Neuron (in vitro differentiated cells): ENCODE measurements at regions not wholly inside any gene's neighbourhood (a gene's known extent, or its start where the extent isn't known, plus 50 kb on each side); places are given as distances from the start of the nearest gene placed in this dataset.

Experiments used
- H2AFZ ChIP-seq: one replicate; pipeline ENCODE4 v1.6.1; 2013; ENCODE audit warnings: low read depth, mild to moderate bottlenecking, inconsistent platforms, low read length, moderate library complexity
- H3K27me3 ChIP-seq: one replicate; pipeline ENCODE4 v1.6.1; 2013; ENCODE audit warnings: low read length; ENCODE audit not compliant: insufficient read depth
- H3K36me3 ChIP-seq: one replicate; pipeline ENCODE4 v1.6.1; 2013; ENCODE audit warnings: low read length; ENCODE audit not compliant: insufficient read depth
- H3K4me1 ChIP-seq: one replicate; pipeline ENCODE4 v1.6.1; 2013; ENCODE audit warnings: low read length; ENCODE audit not compliant: insufficient read depth
- H3K4me3 ChIP-seq: 2 replicates; pipeline ENCODE4 v1.5.1; 2013; ENCODE audit warnings: mild to moderate bottlenecking, low read length, moderate library complexity
- H3K9me3 ChIP-seq: one replicate; pipeline ENCODE4 v1.6.1; 2013; ENCODE audit warnings: low read length

DNA sequence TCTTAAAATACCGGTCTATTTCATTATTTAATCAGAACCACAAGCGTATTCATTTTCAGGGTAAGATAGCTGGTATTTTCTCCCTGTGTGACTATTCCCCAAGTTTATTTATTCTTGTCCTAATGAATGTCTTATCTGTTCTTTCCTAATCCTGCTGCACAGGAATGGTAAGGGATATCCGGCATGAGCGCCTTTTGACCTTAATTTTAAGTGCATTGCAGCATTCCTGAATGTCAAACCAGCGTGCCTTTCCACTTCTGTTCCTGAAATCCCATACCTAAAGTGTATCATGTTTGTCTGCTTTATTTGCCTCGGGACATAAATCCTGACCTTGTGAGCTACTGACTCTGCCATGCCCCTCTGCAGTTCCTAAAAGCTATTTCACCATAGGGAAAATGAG lies 1713.2 kb upstream of the FLRT2 start:
- Histone ChIP-seq H3K36me3 (no peaks in the 10 kb centered on the region), H3K4me1 (no peaks in the 10 kb centered on the region), H2AFZ (no peak overlapping the region), H3K27me3 (no peaks in the 10 kb centered on the region), H3K4me3 (no peak overlapping the region), H3K9me3 (no peaks in the 10 kb centered on the region)

DNA sequence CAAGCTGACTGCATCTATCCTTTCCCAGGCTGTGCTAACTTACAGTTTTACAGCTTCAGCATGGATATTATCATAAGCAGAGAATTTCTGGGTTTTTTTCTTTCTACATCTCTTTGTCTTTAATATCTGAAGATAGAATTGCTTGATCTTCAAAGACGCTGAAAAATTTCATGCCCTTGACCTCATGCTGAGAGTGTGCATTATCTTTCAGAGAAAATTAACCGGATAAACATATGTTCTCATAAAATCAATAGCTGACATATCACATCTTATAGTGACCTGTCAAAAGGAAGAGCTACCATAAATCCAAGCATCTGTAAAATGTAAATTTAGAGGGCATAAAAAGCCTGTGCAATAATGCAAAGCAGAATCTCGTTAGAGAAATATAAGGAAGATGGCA lies 1704.1 kb upstream of the FLRT2 start:
- Histone ChIP-seq H3K9me3 (no peaks in the 10 kb centered on the region), H3K27me3 (no peaks in the 10 kb centered on the region), H3K4me1 (no peaks in the 10 kb centered on the region)

DNA sequence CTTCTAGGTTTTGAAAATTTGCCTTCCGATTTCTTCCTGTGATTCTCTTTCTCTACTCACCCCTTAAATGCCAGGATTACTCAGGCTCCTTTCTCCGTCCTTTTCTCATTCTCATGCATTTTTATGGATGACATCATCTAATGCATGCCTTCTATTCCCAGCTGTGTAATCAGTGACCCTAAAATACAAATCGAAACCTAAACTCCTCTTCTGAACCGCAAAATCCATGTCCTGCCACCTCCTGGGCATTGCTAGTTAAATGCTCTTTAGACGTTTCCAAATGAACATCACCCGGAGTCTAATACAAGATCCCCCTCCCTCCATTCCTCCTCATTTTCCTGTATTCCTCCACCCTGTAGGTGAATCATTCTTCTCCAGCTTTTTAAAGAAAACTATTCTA lies 1703.1 kb upstream of the FLRT2 start:
- no peaks in the 10 kb centered on the region for H3K36me3 ChIP-seq
- H3K4me3 ChIP-seq: no peak overlapping the region
- H2AFZ ChIP-seq: no peak overlapping the region
- no peaks in the 10 kb centered on the region for H3K9me3 ChIP-seq
- no peaks in the 10 kb centered on the region for H3K27me3 ChIP-seq
- no peaks in the 10 kb centered on the region for H3K4me1 ChIP-seq

More for the DNA sequence above, 1704.1 kb upstream of the FLRT2 start:
- Histone ChIP-seq H3K4me3 (no peak overlapping the region), H3K36me3 (no peaks in the 10 kb centered on the region), H2AFZ (no peak overlapping the region)

DNA sequence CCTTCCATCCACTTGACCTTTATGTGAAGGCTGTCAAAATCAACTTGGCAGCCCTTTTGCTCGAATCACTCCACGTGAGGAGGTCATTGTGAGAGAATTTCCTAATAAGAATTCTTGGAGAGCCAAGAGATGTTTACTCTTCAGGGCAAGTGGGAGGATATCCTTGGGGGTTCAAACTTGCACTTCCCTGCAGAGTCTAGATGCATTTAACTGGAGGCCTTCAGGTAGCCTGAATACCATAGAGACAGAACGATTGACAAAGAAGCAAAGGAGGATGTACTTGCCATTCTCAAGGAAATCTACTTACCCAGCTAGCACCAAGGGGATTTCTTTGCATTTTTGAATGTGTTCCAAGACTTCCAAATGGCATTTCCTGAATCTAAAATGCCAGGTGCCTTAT lies 1702.6 kb upstream of the FLRT2 start:
- Histone ChIP-seq H3K4me3 (no peak overlapping the region), H3K9me3 (no peaks in the 10 kb centered on the region), H2AFZ (no peak overlapping the region), H3K36me3 (no peaks in the 10 kb centered on the region), H3K27me3 (no peaks in the 10 kb centered on the region), H3K4me1 (no peaks in the 10 kb centered on the region)

DNA sequence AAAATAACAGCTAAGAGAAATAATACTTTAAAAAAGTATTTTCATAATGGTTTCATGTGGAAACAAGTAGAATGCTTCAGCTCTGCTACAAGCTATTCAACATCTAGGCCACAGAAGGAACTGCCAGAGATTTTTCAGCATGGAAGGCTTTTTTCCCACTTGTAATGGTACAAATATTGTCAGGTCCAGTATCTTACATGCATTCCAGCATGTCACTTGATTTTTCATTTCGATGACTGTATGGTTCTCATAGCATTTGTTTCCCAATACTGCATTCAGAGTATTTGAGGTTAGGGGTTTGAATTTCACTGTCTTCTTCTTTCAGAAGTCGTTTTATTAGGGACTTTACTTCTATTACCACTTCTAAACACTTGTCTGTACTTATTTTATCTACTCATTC lies 1701.5 kb upstream of the FLRT2 start:
- H3K27me3 ChIP-seq: no peaks in the 10 kb centered on the region
- H3K4me1 ChIP-seq: no peaks in the 10 kb centered on the region
- H2AFZ ChIP-seq: no peak overlapping the region
- H3K9me3 ChIP-seq: no peaks in the 10 kb centered on the region
- no peaks in the 10 kb centered on the region for H3K36me3 ChIP-seq
- H3K4me3 ChIP-seq: no peak overlapping the region

DNA sequence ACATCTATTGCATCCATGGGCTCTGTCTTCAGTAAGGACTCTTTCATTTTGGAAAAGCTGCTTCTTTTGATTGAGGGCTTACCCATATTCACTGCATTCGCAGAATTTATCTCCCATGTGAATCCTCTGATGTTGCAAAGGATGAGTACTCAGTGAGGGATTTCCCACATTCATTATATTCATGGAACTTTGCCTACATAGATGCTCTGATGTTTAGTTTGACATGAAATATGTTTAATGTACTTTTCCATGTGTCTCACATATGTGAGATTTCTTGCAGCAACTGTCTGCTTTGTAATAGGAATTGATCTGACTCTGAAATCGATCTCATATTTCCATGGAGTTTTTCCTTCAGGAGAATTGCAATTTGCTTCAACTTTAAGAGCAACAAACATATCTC lies 1699.6 kb upstream of the FLRT2 start:
- Histone ChIP-seq H3K36me3 (no peaks in the 10 kb centered on the region), H3K27me3 (no peaks in the 10 kb centered on the region), H2AFZ (no peak overlapping the region), H3K4me1 (no peaks in the 10 kb centered on the region), H3K4me3 (no peak overlapping the region), H3K9me3 (no peaks in the 10 kb centered on the region)

DNA sequence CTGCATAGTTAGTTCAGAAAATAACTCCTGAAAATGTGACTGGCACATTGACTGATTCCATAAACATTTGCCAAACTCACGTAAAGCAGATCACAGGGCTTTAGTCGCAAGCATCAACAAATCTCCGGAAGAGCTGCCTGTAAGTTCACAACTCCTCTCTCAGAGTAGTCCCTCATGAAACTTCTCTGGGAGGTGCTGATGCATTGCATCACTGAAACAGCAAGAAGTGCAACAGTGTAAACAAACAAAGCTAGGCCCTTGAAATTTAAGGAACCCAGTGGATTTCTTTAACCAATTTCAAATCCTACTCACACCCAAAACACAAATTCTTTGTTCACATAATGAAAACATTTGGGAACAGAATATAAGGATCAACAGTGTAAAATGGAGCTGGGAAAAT lies 1691.7 kb upstream of the FLRT2 start:
- H3K27me3 ChIP-seq: no peaks in the 10 kb centered on the region
- no peak overlapping the region for H3K4me3 ChIP-seq
- no peaks in the 10 kb centered on the region for H3K36me3 ChIP-seq
- H3K9me3 ChIP-seq: no peaks in the 10 kb centered on the region
- H2AFZ ChIP-seq: no peak overlapping the region
- H3K4me1 ChIP-seq: no peaks in the 10 kb centered on the region

DNA sequence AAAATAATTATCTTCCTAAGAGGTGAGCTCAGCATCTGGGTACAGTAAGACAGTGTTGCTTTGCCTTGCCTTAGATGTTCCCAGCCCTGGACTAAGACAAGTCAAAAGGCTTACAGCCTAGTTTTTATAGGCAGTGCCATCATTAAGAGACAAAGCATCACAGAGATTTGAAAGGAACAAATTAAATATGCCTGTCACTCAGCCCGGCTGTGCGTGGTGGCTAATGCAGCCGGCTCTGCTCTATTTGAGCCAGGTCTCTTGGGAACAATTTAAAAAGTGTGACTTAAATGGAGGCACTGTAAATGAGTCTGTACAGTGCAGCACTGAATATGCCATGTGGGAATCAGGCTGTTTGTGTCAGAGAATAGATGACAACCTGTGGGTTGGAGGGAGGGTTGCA lies 1687.4 kb upstream of the FLRT2 start:
- H3K27me3 ChIP-seq: no peaks in the 10 kb centered on the region
- H3K4me3 ChIP-seq: no peak overlapping the region
- no peak overlapping the region for H2AFZ ChIP-seq
- no peaks in the 10 kb centered on the region for H3K36me3 ChIP-seq
- no peaks in the 10 kb centered on the region for H3K4me1 ChIP-seq
- H3K9me3 ChIP-seq: no peaks in the 10 kb centered on the region

DNA sequence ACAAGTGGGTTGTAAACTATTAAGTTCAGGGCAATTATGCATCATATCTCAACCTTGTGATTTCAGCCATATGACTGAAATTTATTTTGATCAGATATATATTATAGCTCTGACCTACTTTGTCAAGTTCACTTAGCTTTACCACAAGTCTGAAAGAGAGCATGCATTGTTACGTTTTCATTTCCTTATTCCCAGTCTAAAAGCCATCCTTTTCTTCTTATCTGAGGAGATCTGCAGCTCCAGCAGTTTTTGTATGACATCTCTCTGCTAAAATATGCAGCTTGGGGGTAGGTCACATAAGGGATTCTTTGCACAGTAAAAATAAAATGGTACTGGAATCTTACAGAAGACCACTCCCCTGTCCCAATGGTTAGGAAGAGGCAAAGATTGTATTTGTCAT lies 1682.8 kb upstream of the FLRT2 start:
- Histone ChIP-seq H2AFZ (no peak overlapping the region), H3K4me3 (no peak overlapping the region), H3K4me1 (no peaks in the 10 kb centered on the region), H3K27me3 (no peaks in the 10 kb centered on the region), H3K36me3 (no peaks in the 10 kb centered on the region), H3K9me3 (no peaks in the 10 kb centered on the region)

DNA sequence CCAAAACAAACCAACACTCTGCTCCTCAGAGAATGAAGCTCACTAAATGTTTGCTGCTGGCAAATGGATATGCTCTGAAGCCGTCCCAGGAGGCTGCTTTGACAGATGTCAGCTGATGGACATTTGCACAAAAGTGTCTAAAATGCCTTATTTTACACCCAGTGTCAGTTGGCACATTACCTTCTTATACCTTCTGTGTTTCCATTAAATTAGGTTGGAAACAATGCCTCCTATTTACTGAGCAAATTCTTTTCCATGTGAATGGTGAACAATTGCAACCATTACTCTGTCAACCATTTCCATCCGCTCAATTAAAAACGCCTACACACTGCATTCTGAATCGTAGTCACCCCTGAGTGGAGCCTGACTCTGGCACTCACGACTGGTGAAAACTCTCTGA lies 1679.9 kb upstream of the FLRT2 start:
- Histone ChIP-seq H3K36me3 (no peaks in the 10 kb centered on the region), H3K4me1 (no peaks in the 10 kb centered on the region), H3K4me3 (no peak overlapping the region), H3K9me3 (no peaks in the 10 kb centered on the region), H3K27me3 (no peaks in the 10 kb centered on the region), H2AFZ (no peak overlapping the region)

DNA sequence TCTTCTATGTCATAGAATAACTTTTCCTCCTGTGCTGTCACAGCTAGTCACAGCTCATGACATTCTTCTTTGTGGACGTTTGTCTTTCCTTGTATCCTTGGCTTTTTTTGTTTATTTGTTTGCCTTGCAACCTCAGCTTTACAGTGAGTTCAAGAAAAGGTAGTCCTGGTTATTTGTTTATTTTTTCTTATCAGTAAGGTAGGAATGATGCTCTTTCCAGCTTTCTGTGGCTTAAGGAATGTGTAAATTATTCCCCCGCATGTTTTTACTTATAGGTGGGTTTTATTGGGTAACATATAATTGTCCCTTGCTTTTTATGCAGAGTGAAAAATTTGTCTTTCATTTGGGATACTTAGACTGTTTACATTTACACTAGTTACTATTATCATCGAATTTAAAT lies 1673.6 kb upstream of the FLRT2 start:
- Histone ChIP-seq H3K4me1 (no peaks in the 10 kb centered on the region), H2AFZ (no peak overlapping the region)

DNA sequence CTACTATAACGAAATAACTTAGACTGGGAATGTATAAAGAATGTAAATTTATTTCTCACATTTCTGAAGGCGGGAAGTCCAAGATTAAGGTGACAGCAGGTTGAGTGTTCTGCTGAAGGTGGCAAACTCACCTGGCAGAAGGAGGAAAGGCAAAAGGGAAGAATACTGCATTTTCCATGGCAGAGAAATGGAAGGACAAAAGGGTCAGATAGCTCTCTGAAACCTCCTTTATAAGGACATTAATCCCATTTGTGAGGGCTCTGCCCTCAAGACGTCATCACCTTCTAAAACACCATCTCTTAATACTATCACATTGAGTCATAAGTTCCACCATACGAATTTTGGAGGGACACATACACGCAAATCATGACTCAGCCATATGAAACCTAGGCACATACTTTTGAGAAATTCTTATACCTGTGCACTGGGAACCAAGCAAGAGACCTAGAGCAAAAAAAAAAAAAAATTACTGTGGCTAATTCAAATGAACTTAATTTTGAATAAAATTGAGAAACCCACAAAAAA lies 1669.3 kb upstream of the FLRT2 start:
- Histone ChIP-seq H3K4me1 (no peaks in the 10 kb centered on the region), H2AFZ (no peak overlapping the region), H3K4me3 (no peak overlapping the region), H3K27me3 (no peaks in the 10 kb centered on the region), H3K36me3 (no peaks in the 10 kb centered on the region), H3K9me3 (no peaks in the 10 kb centered on the region)

More for the DNA sequence above, 1673.6 kb upstream of the FLRT2 start:
- no peaks in the 10 kb centered on the region for H3K36me3 ChIP-seq
- no peaks in the 10 kb centered on the region for H3K27me3 ChIP-seq
- H3K9me3 ChIP-seq: no peaks in the 10 kb centered on the region
- no peak overlapping the region for H3K4me3 ChIP-seq

DNA sequence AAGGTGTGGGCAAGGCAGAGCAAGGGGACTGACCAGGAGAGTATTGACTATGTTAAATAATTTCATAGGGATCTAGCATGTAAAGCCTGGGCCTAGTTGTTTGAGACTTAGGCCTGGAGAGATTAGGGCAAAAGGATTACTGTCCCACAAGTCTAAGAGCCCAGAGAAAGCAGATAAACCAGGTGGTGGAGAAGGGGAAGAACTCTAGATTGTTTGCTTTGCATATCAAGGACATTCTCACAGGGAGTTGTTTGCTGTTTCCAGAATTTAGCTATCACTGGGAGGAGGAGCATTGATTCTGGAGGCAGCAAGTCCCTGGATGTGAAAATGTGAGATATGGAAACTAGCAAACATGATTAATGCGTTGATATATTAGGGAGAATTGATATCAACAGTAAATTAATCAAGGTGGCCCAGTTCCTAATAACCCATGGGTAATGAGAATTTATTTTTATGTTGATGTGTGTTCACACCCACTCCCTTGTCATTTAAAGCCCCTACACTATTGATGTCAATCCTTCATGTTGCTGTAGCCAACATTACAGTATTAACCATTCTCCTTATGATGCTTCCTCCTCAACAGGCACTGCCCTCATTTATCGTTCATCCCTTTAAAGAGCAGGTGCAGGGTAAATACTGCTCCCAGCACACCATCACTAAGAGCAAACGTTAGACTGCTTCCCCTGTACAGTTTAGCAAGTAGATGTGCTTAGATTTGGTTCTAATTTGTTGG lies 1666.7 kb upstream of the FLRT2 start:
- no peaks in the 10 kb centered on the region for H3K9me3 ChIP-seq
- peaks cover 2% of the 10 kb centered on the region for H3K4me1 ChIP-seq
- no peaks in the 10 kb centered on the region for H3K27me3 ChIP-seq
- H3K4me3 ChIP-seq: no peak overlapping the region
- no peak overlapping the region for H2AFZ ChIP-seq
- no peaks in the 10 kb centered on the region for H3K36me3 ChIP-seq

DNA sequence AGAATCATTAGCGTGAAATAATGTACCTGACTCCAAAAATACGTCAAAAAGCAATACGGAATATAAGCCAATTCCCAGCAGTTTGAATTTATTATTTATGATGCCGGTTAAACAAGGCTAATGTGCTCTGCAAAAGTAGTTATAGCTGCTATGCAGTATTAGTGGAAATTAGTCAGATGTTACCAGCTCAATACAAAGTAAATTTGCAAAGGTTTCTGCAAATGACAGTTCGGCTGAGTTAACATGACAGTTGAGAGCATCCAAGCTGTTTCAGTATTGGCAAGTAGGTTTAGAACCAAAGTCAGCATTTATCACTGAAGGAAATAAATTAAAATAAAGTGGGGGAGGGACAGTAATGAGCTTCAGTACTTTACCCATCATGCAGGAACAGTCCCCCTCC lies 1665.8 kb upstream of the FLRT2 start:
- H3K36me3 ChIP-seq: no peaks in the 10 kb centered on the region
- H3K27me3 ChIP-seq: no peaks in the 10 kb centered on the region

More for the DNA sequence above, 1665.8 kb upstream of the FLRT2 start:
- H2AFZ ChIP-seq: no peak overlapping the region
- no peaks in the 10 kb centered on the region for H3K9me3 ChIP-seq
- H3K4me1 ChIP-seq: peaks cover 2% of the 10 kb centered on the region
- H3K4me3 ChIP-seq: no peak overlapping the region
